ENCODE measurements at regions not wholly inside any gene's neighbourhood (a gene's known extent, or its start where the extent isn't known, plus 50 kb on each side); places are given as distances from the start of the nearest gene placed in this dataset.
"Not testable (repeated sequence)": the region's sequence is repeated elsewhere in the genome, so short reads cannot be mapped to it uniquely, and the experiment has no call there.

- DNase-seq (ENCODE audit: extremely low spot score), result no peak
- CTCF ChIA-PET, result interaction anchor here (1.3 kb wide), 1 partner anchor 133 kb away, joined by 3 read pairs; no protein-coding TSS in a partner anchor
- POLR2A ChIA-PET, result no interaction called here
- TF ChIP-seq, protein P1, sequence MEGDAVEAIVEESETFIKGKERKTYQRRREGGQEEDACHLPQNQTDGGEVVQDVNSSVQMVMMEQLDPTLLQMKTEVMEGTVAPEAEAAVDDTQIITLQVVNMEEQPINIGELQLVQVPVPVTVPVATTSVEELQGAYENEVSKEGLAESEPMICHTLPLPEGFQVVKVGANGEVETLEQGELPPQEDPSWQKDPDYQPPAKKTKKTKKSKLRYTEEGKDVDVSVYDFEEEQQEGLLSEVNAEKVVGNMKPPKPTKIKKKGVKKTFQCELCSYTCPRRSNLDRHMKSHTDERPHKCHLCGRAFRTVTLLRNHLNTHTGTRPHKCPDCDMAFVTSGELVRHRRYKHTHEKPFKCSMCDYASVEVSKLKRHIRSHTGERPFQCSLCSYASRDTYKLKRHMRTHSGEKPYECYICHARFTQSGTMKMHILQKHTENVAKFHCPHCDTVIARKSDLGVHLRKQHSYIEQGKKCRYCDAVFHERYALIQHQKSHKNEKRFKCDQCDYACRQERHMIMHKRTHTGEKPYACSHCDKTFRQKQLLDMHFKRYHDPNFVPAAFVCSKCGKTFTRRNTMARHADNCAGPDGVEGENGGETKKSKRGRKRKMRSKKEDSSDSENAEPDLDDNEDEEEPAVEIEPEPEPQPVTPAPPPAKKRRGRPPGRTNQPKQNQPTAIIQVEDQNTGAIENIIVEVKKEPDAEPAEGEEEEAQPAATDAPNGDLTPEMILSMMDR (IDR thresholded peaks at IDR 0.05; ENCODE audit: control extremely low read depth, extremely low read depth, low read depth, missing control alignments), result no peak
These were observed 600.0 kb downstream of the KCTD12 start for GRCh38 chr13:76286178-76286577.

- DNase-seq (ENCODE audit: extremely low spot score), result no peak
- POLR2A ChIA-PET, result no interaction called here
- TF ChIP-seq, protein P1 (IDR thresholded peaks at IDR 0.05; ENCODE audit: control extremely low read depth, extremely low read depth, low read depth, missing control alignments), result no peak
- CTCF ChIA-PET, result interaction anchor here (1.3 kb wide), 1 partner anchor 12 kb away, joined by 3 read pairs; no protein-coding TSS in a partner anchor
These were observed 600.7 kb downstream of the KCTD12 start for GRCh38 chr13:76285463-76285862.

DNA sequence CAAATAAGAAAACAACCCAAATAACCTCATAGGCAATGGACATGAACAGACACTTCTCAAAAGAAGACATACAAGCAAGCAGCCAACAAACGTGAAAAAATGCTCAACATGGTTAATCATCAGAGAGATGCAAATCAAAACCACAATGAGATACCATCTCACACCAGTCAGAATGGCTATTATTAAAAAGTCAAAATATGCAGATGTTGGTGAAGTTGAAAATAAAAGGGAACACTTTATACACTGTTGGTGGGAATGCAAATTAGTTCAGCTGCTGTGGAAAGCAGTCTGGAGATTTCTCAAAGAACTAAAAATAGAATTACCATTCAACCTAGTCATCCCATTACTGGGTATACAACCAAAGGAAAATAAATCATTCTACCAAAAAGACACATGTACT lies 606.4 kb downstream of the KCTD12 start:
- POLR2A ChIA-PET, result not testable (repeated sequence)

GRCh38 chr13:76271728-76272232 lies 614.4 kb downstream of the KCTD12 start:
- TF ChIP-seq, protein P1 (IDR thresholded peaks at IDR 0.05; ENCODE audit: control extremely low read depth, extremely low read depth, low read depth, missing control alignments), result no peak
- ChIA-PET POLR2A (no interaction called here), CTCF (no interaction called here)
- DNase-seq (ENCODE audit: extremely low spot score), result no peak

More for the DNA sequence above, 606.4 kb downstream of the KCTD12 start:
- DNase-seq (ENCODE audit: extremely low spot score); CTCF ChIA-PET: not testable (repeated sequence)

DNA sequence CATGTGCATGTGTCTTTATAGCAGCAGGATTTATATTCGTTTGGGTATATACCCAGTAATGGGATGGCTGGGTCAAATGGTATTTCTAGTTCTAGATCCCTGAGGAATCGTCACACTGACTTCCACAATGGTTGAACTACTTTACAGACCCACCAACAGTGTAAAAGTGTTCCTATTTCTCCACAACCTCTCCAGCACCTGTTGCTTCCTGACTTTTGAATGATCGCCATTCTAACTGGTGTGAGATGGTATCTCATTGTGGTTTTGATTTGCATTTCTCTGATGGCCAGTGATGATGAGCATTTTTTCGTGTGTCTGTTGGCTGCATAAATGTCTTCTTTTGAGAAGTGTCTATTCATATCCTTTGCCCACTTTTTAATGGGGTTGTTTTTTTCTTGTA lies 617.9 kb downstream of the KCTD12 start:
- DNase-seq (ENCODE audit: extremely low spot score); CTCF ChIA-PET; POLR2A ChIA-PET: not testable (repeated sequence)

- TF ChIP-seq, protein P1 (IDR thresholded peaks at IDR 0.05; ENCODE audit: control extremely low read depth, extremely low read depth, low read depth, missing control alignments), result no peak
- no peak for DNase-seq (ENCODE audit: extremely low spot score)
- CTCF ChIA-PET, result no interaction called here
- POLR2A ChIA-PET, result no interaction called here
These were observed 619.0 kb downstream of the KCTD12 start for GRCh38 chr13:76267216-76267615.

GRCh38 chr13:76266561-76266960 lies 619.6 kb downstream of the KCTD12 start:
- DNase-seq (ENCODE audit: extremely low spot score), result no peak
- ChIA-PET POLR2A (no interaction called here), CTCF (no interaction called here)
- TF ChIP-seq, protein P1 (IDR thresholded peaks at IDR 0.05; ENCODE audit: control extremely low read depth, extremely low read depth, low read depth, missing control alignments), result no peak

DNA sequence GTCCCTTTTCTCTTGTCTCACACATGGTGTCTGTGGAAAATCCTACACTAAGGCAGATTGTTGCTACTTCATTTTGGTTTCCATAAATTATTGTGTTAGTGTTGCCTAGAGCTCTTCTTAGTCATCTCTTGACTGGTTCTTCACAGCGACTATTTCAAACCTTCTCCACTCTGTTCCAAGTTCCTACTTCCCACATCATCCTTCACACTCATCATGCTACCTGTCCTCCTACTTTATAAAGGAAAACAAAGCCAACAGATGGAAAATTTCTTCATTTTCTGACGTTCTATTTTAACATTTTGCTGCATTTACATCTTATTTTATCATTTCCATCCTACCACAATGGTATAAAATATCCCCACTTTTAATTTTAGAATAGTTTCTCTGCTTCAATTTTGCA lies 614.1 kb downstream of the LMO7 start:
- ChIA-PET POLR2A (no interaction called here), CTCF (no interaction called here)
- TF ChIP-seq, protein P1 (IDR thresholded peaks at IDR 0.05; ENCODE audit: control extremely low read depth, extremely low read depth, low read depth, missing control alignments), result no peak
- DNase-seq (ENCODE audit: extremely low spot score), result no peak
